H54 (cell line): ENCODE measurements at regions not wholly inside any gene's neighbourhood (a gene's known extent, or its start where the extent isn't known, plus 50 kb on each side); places are given as distances from the start of the nearest gene placed in this dataset.
"Not testable (repeated sequence)": the region's sequence is repeated elsewhere in the genome, so short reads cannot be mapped to it uniquely, and the experiment has no call there.

Experiments used
- DNase-seq: peaks from one replicate; pipeline ENCODE4 v3.0.0; 2011; ENCODE audit warnings: low spot score, mixed read lengths; ENCODE audit not compliant: insufficient read length
- FAIRE-seq: peaks from 3 replicates; lab custom pipeline; 2011; peaks lifted over from hg19 to GRCh38; lab: Jason Lieb, UNC
- POLR2A ChIP-seq: IDR thresholded peaks from 2 replicates; pipeline ENCODE4 v1.6.1; 2011; ENCODE audit warnings: low read depth, mild to moderate bottlenecking, low read length

GRCh38 chr14:45940318-45940717, 687.3 kb upstream of the MIS18BP1 start:
- no peak for FAIRE-seq
- TF ChIP-seq POLR2A, result no peak

GRCh38 chr14:45939572-45939971, 686.6 kb upstream of the MIS18BP1 start:
- TF ChIP-seq POLR2A, result no peak
- no peak for DNase-seq
- FAIRE-seq, result no peak

More at GRCh38 chr14:45940318-45940717, 687.3 kb upstream of the MIS18BP1 start:
- DNase-seq, result no peak

- FAIRE-seq, DNase-seq: not testable (repeated sequence)
Observed at GRCh38 chr14:45919995-45920394, 667.0 kb upstream of the MIS18BP1 start.

GRCh38 chr14:45916340-45916953, 663.4 kb upstream of the MIS18BP1 start:
- no peak for TF ChIP-seq POLR2A
- FAIRE-seq (no peak), DNase-seq (no peak)

GRCh38 chr14:45907782-45908181, 654.8 kb upstream of the MIS18BP1 start:
- no peak for TF ChIP-seq POLR2A
- DNase-seq (no peak), FAIRE-seq (no peak)

- no peak for TF ChIP-seq POLR2A
- no peak for FAIRE-seq
- DNase-seq, result no peak
Observed at GRCh38 chr14:45906257-45906656, 653.3 kb upstream of the MIS18BP1 start.

- TF ChIP-seq POLR2A, result no peak
- DNase-seq (no peak), FAIRE-seq (no peak)
Observed at GRCh38 chr14:45905672-45906071, 652.7 kb upstream of the MIS18BP1 start.

- no peak for DNase-seq
- no peak for TF ChIP-seq POLR2A
- no peak for FAIRE-seq
Observed at GRCh38 chr14:45904314-45904713, 651.3 kb upstream of the MIS18BP1 start.

- FAIRE-seq (no peak), DNase-seq (no peak)
- no peak for TF ChIP-seq POLR2A
Observed at GRCh38 chr14:45902241-45902640, 649.2 kb upstream of the MIS18BP1 start.

- FAIRE-seq (no peak), DNase-seq (no peak)
- TF ChIP-seq POLR2A, result no peak
Observed at GRCh38 chr14:45897439-45897838, 644.4 kb upstream of the MIS18BP1 start.

- no peak for FAIRE-seq
- no peak for DNase-seq
- no peak for TF ChIP-seq POLR2A
Observed at GRCh38 chr14:45893127-45893526, 640.1 kb upstream of the MIS18BP1 start.

GRCh38 chr14:45891417-45892080, 638.5 kb upstream of the MIS18BP1 start:
- FAIRE-seq, result no peak
- no peak for TF ChIP-seq POLR2A
- no peak for DNase-seq

- not testable (repeated sequence) for DNase-seq, FAIRE-seq
Observed at GRCh38 chr14:45888766-45889285, 635.8 kb upstream of the MIS18BP1 start.

GRCh38 chr14:45877981-45878380, 625.0 kb upstream of the MIS18BP1 start:
- no peak for DNase-seq
- TF ChIP-seq POLR2A, result no peak
- FAIRE-seq, result no peak

GRCh38 chr14:45868863-45869262, 615.9 kb upstream of the MIS18BP1 start:
- TF ChIP-seq POLR2A, result no peak
- no peak for FAIRE-seq
- DNase-seq, result no peak
